ENCODE measurements at regions not wholly inside any gene's neighbourhood (a gene's known extent, or its start where the extent isn't known, plus 50 kb on each side); places are given as distances from the start of the nearest gene placed in this dataset.

DNA sequence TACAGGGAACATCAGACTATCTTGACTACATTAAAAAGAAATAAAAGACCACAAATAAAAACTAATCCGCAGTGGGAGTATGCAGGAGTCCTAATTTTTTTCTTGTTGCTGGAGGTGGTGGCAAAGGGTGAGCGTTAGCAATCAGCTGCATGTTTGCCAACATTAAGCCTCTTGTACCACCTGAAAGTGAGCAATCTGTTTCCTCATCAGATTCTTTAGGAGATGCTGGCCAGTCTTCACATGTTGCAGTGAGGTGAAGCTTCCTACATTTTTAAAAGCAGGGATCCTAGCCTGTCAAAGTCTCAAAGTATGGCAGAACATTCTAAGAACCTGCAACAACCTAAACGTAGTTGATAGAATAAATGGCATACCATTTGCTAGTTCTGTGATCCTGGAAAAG is 162.2 kb upstream of the MEF2C start:
- TF ChIP-seq CSDC2 (CRISPR knock-in tag; IDR thresholded peaks at IDR 0.05), result no peak
- TF ChIP-seq, protein P1, sequence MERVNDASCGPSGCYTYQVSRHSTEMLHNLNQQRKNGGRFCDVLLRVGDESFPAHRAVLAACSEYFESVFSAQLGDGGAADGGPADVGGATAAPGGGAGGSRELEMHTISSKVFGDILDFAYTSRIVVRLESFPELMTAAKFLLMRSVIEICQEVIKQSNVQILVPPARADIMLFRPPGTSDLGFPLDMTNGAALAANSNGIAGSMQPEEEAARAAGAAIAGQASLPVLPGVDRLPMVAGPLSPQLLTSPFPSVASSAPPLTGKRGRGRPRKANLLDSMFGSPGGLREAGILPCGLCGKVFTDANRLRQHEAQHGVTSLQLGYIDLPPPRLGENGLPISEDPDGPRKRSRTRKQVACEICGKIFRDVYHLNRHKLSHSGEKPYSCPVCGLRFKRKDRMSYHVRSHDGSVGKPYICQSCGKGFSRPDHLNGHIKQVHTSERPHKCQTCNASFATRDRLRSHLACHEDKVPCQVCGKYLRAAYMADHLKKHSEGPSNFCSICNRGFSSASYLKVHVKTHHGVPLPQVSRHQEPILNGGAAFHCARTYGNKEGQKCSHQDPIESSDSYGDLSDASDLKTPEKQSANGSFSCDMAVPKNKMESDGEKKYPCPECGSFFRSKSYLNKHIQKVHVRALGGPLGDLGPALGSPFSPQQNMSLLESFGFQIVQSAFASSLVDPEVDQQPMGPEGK (CRISPR knock-in tag; IDR thresholded peaks at IDR 0.05; ENCODE audit: borderline replicate concordance), result no peak
- TF ChIP-seq GLIS3 (CRISPR knock-in tag; IDR thresholded peaks at IDR 0.05), result no peak
- no peak for TF ChIP-seq ZFP30 (CRISPR knock-in tag; IDR thresholded peaks at IDR 0.05)
- no peak for TF ChIP-seq ARNTL (CRISPR knock-in tag; IDR thresholded peaks at IDR 0.05; ENCODE audit: borderline replicate concordance, low read depth)
- no peak for TF ChIP-seq ISL1 (CRISPR knock-in tag; IDR thresholded peaks at IDR 0.05)
- TF ChIP-seq TOX (CRISPR knock-in tag; IDR thresholded peaks at IDR 0.05; ENCODE audit: borderline replicate concordance), result no peak
- TF ChIP-seq, protein P2, sequence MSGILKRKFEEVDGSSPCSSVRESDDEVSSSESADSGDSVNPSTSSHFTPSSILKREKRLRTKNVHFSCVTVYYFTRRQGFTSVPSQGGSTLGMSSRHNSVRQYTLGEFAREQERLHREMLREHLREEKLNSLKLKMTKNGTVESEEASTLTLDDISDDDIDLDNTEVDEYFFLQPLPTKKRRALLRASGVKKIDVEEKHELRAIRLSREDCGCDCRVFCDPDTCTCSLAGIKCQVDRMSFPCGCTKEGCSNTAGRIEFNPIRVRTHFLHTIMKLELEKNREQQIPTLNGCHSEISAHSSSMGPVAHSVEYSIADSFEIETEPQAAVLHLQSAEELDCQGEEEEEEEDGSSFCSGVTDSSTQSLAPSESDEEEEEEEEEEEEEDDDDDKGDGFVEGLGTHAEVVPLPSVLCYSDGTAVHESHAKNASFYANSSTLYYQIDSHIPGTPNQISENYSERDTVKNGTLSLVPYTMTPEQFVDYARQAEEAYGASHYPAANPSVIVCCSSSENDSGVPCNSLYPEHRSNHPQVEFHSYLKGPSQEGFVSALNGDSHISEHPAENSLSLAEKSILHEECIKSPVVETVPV (CRISPR knock-in tag; IDR thresholded peaks at IDR 0.05), result no peak
- no peak for TF ChIP-seq ZFP3 (CRISPR knock-in tag; IDR thresholded peaks at IDR 0.05)
- no peak for TF ChIP-seq RARB (CRISPR knock-in tag; IDR thresholded peaks at IDR 0.05)
- no peak for TF ChIP-seq ZNF70 (CRISPR knock-in tag; IDR thresholded peaks at IDR 0.05)
- no peak for TF ChIP-seq ESRRG (CRISPR knock-in tag; IDR thresholded peaks at IDR 0.05)
